Suprapubic skin (tissue), 4 donors: ENCODE measurements at regions not wholly inside any gene's neighbourhood (a gene's known extent, or its start where the extent isn't known, plus 50 kb on each side); places are given as distances from the start of the nearest gene placed in this dataset.

ENCODE experiments used
- DNase-seq, 2 donors: peaks; one replicate each; pipeline ENCODE4 v3.0.0-alpha.2; 2019; ENCODE audit warnings: low spot score in 2 of 2
- H3K27ac ChIP-seq: fragments of 200-600 bp; sonication (generic); one replicate; pipeline ENCODE4 v1.5.1; 2019
- H3K27me3 ChIP-seq: fragments of 200-600 bp; sonication (generic); one replicate; pipeline ENCODE4 v1.5.1; 2019
- H3K36me3 ChIP-seq: fragments of 200-600 bp; sonication (generic); one replicate; pipeline ENCODE4 v1.5.1; 2019
- H3K4me1 ChIP-seq: fragments of 200-600 bp; sonication (generic); one replicate; pipeline ENCODE4 v1.5.1; 2019
- H3K4me3 ChIP-seq: fragments of 200-600 bp; sonication (generic); one replicate; pipeline ENCODE4 v1.5.1; 2019; ENCODE audit warnings: mild to moderate bottlenecking
- H3K9me3 ChIP-seq: fragments of 200-600 bp; sonication (generic); one replicate; pipeline ENCODE4 v1.5.1; 2019
- CTCF ChIP-seq, 2 donors: fragments of 200-600 bp in 1 of 2; fragments of 450-650 bp in 1 of 2; sonication (generic) in 1 of 2; IDR thresholded peaks; one replicate each; pipeline ENCODE4 v1.5.1; 2016 to 2019; ENCODE audit warnings: antibody characterized with exemption in 2 of 2, mild to moderate bottlenecking in 1 of 2, moderate library complexity in 1 of 2
- EP300 ChIP-seq: sonication (generic); formaldehyde crosslinking; IDR thresholded peaks from one replicate; pipeline ENCODE4 v1.6.1; 2017; ENCODE audit warnings: antibody characterized with exemption
- POLR2A ChIP-seq, 2 donors: fragments of 450-650 bp; IDR thresholded peaks; one replicate each; pipeline ENCODE4 v1.6.1; 2017; ENCODE audit warnings: antibody characterized with exemption in 2 of 2, mild to moderate bottlenecking in 2 of 2, moderate library complexity in 2 of 2
- POLR2AphosphoS5 ChIP-seq, 3 donors: sonication (generic); formaldehyde crosslinking; IDR thresholded peaks; one replicate each; pipeline ENCODE4 v1.6.1; 2017; ENCODE audit warnings: antibody characterized with exemption in 3 of 3
- WGBS: methylation state at CpG from one replicate; pipeline ENCODE4 v1.1.5; 2018; 5-methylcytosine and 5-hydroxymethylcytosine counted together

- H3K36me3 ChIP-seq = no peaks in the 10 kb centered on the region
- TF ChIP-seq CTCF (IDR thresholded peaks at IDR 0.05) (no peak), EP300 (no peak), POLR2A (IDR thresholded peaks at IDR 0.05) (no peak), POLR2AphosphoS5 (IDR thresholded peaks at IDR 0.05) (no peak)
- no peaks in the 10 kb centered on the region for H3K4me1 ChIP-seq
- no peak for DNase-seq
- no peak overlapping the region for H3K27ac ChIP-seq
- H3K4me3 ChIP-seq = no peak overlapping the region
- no peaks in the 10 kb centered on the region for H3K27me3 ChIP-seq
- WGBS = 97% methylated on average over 2 of the region's 2 CpGs
- no peaks in the 10 kb centered on the region for H3K9me3 ChIP-seq
These were observed 354.4 kb downstream of the KCNRG start for GRCh38 chr13:50369646-50370045.

- Histone ChIP-seq H3K27ac (no peak overlapping the region), H3K4me1 (no peaks in the 10 kb centered on the region), H3K36me3 (no peaks in the 10 kb centered on the region), H3K9me3 (no peaks in the 10 kb centered on the region), H3K4me3 (no peak overlapping the region), H3K27me3 (no peaks in the 10 kb centered on the region)
- no peak for TF ChIP-seq POLR2A (IDR thresholded peaks at IDR 0.05)
- no peak for TF ChIP-seq POLR2AphosphoS5 (IDR thresholded peaks at IDR 0.05)
- TF ChIP-seq CTCF (IDR thresholded peaks at IDR 0.05) = no peak
- WGBS = 73% methylated on average over 5 of the region's 5 CpGs
- DNase-seq = no peak
These were observed 355.2 kb downstream of the KCNRG start for GRCh38 chr13:50370303-50370950.

GRCh38 chr13:50374517-50374916 is 359.3 kb downstream of the KCNRG start:
- Histone ChIP-seq H3K9me3 (no peaks in the 10 kb centered on the region), H3K4me3 (no peak overlapping the region), H3K4me1 (no peaks in the 10 kb centered on the region), H3K27ac (no peak overlapping the region), H3K36me3 (no peaks in the 10 kb centered on the region), H3K27me3 (no peaks in the 10 kb centered on the region)
- WGBS = 88% methylated on average over 6 of the region's 6 CpGs
- TF ChIP-seq CTCF (IDR thresholded peaks at IDR 0.05) = no peak
- no peak for TF ChIP-seq POLR2AphosphoS5 (IDR thresholded peaks at IDR 0.05)
- no peak for TF ChIP-seq POLR2A (IDR thresholded peaks at IDR 0.05)
- TF ChIP-seq EP300 = no peak
- no peak for DNase-seq

- TF ChIP-seq POLR2AphosphoS5 (IDR thresholded peaks at IDR 0.05) = no peak
- no peak for TF ChIP-seq POLR2A (IDR thresholded peaks at IDR 0.05)
- no peak for TF ChIP-seq EP300
- no peak for TF ChIP-seq CTCF (IDR thresholded peaks at IDR 0.05)
- Histone ChIP-seq H3K27ac (no peak overlapping the region), H3K27me3 (no peaks in the 10 kb centered on the region), H3K4me1 (no peaks in the 10 kb centered on the region), H3K9me3 (no peaks in the 10 kb centered on the region), H3K36me3 (no peaks in the 10 kb centered on the region), H3K4me3 (no peak overlapping the region)
- WGBS = 55% methylated on average over 4 of the region's 4 CpGs
- no peak for DNase-seq
These were observed 360.5 kb downstream of the KCNRG start for GRCh38 chr13:50375792-50376191.

DNA sequence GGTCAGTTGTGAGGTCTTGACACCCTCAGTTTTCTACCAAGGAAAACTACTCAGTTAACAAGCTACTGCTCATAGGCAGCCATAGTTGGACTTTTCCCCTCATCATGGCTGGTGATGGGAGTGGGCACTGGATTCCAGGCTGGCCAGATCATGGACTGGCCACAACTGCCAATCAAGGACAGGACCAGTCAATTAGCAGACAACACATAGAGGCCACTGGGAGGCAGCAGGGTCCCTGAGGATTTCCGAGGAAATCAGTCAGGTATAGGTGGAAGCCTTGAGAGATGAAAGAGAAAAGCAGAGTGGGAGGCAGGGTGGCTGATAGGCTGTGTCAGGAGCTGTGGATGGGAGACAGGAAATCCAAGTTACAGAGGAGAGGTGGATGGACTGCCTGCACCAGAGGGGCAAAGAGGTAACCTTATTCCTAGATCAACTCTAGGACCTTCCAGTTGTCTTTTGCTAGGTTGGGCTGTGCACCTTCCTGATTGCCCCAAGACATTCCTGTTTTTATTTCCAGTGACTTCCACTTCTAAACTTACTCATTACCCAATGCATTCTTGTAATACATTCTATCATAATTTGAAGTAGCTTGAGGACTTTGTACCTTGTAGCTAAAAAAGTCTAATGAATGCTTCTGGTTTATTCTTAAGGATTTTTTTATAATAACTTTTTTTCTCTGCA is 361.8 kb downstream of the KCNRG start:
- H3K36me3 ChIP-seq = no peaks in the 10 kb centered on the region
- H3K4me1 ChIP-seq = no peaks in the 10 kb centered on the region
- no peaks in the 10 kb centered on the region for H3K9me3 ChIP-seq
- DNase-seq = no peak
- H3K27ac ChIP-seq = no peak overlapping the region
- H3K27me3 ChIP-seq = no peaks in the 10 kb centered on the region
- TF ChIP-seq CTCF (IDR thresholded peaks at IDR 0.05) (no peak), POLR2A (IDR thresholded peaks at IDR 0.05) (no peak), EP300 (no peak)
- no peak overlapping the region for H3K4me3 ChIP-seq
- 55% methylated on average over 1 of the region's 1 CpG for WGBS
